Endodermal cell (in vitro differentiated cells): ENCODE measurements at regions not wholly inside any gene's neighbourhood (a gene's known extent, or its start where the extent isn't known, plus 50 kb on each side); places are given as distances from the start of the nearest gene placed in this dataset.

ENCODE experiments used
- DNase-seq: peaks from one replicate; pipeline ENCODE4 v3.0.0-alpha.2; 2017
- H3K27ac ChIP-seq: 2 replicates; pipeline ENCODE4 v1.5.1; 2013; ENCODE audit warnings: mild to moderate bottlenecking, low read depth, low read length, moderate library complexity
- H3K27me3 ChIP-seq: 2 replicates; pipeline ENCODE4 v1.6.1; 2013; ENCODE audit warnings: mild to moderate bottlenecking, low read length, moderate library complexity; ENCODE audit not compliant: insufficient read depth, control insufficient read depth, poor library complexity, severe bottlenecking
- H3K36me3 ChIP-seq: 2 replicates; pipeline ENCODE4 v1.7.0; 2013; ENCODE audit warnings: mild to moderate bottlenecking, low read length, moderate library complexity; ENCODE audit not compliant: control insufficient read depth, insufficient read depth
- H3K4me1 ChIP-seq: one replicate; pipeline ENCODE4 v1.7.0; 2013; ENCODE audit warnings: low read length; ENCODE audit not compliant: control insufficient read depth, insufficient read depth
- H3K4me3 ChIP-seq: 2 replicates; pipeline ENCODE4 v1.5.1; 2013; ENCODE audit warnings: mild to moderate bottlenecking, low read length, moderate library complexity
- H3K9ac ChIP-seq: 2 replicates; pipeline ENCODE4 v1.6.1; 2013; ENCODE audit warnings: mild to moderate bottlenecking, low read length, moderate library complexity; ENCODE audit not compliant: poor library complexity, severe bottlenecking; ENCODE audit errors: extremely low read depth
- H3K9me3 ChIP-seq: 2 replicates; pipeline ENCODE4 v1.6.1; 2013; ENCODE audit warnings: mild to moderate bottlenecking, low read length, moderate library complexity; ENCODE audit not compliant: control insufficient read depth
- H3K27ac Mint-ChIP-seq: 2 replicates; pipeline ENCODE4 v1.8.0; 2020; ENCODE audit warnings: mixed read lengths
- H3K27me3 Mint-ChIP-seq: 2 replicates; pipeline ENCODE4 v1.8.0; 2021; ENCODE audit warnings: mild to moderate bottlenecking, mixed read lengths; ENCODE audit not compliant: insufficient read depth
- H3K36me3 Mint-ChIP-seq: 2 replicates; pipeline ENCODE4 v1.8.0; 2020; ENCODE audit warnings: low read depth, mixed read lengths
- H3K4me1 Mint-ChIP-seq: 2 replicates; pipeline ENCODE4 v1.8.0; 2020; ENCODE audit warnings: mixed read lengths
- H3K4me3 Mint-ChIP-seq: 2 replicates; pipeline ENCODE4 v1.8.0; 2020; ENCODE audit warnings: mild to moderate bottlenecking, moderate library complexity, mixed read lengths
- H3K9me3 Mint-ChIP-seq: 2 replicates; pipeline ENCODE4 v1.8.0; 2020; ENCODE audit warnings: mild to moderate bottlenecking, mixed read lengths
- CTCF ChIP-seq: fragments of 200-600 bp; sonication (generic); conservative IDR thresholded peaks from 2 replicates; pipeline ENCODE4 v1.5.0; 2021; ENCODE audit warnings: antibody characterized with exemption, mild to moderate bottlenecking
- WGBS, 2 experiments: methylation state at CpG; one replicate each; pipeline versions ENCODE4 v1.1.5 to v1.1.7; 2013; ENCODE audit warnings: missing lambda C conversion rate in 2 of 2, mixed read lengths in 1 of 2; ENCODE audit not compliant: insufficient coverage in 1 of 2, insufficient read length in 1 of 2; 5-methylcytosine and 5-hydroxymethylcytosine counted together

GRCh38 chr22:27476729-27477128, 324.8 kb downstream of the MN1 start:
- WGBS, 2 experiments = 50 to 76% methylated on average over 4 to 8 of the region's 8 CpGs
- no peaks in the 10 kb centered on the region for H3K9me3 ChIP-seq
- H3K4me1 Mint-ChIP-seq = peaks cover 24% of the 10 kb centered on the region
- no peak overlapping the region for H3K4me3 Mint-ChIP-seq
- TF ChIP-seq CTCF = no peak
- H3K4me3 ChIP-seq = no peak overlapping the region
- H3K9ac ChIP-seq = no peak overlapping the region
- no peaks in the 10 kb centered on the region for H3K27me3 ChIP-seq
- H3K4me1 ChIP-seq = peaks cover 9% of the 10 kb centered on the region
- H3K36me3 Mint-ChIP-seq = no peaks in the 10 kb centered on the region
- H3K36me3 ChIP-seq = no peaks in the 10 kb centered on the region
- no peaks in the 10 kb centered on the region for H3K9me3 Mint-ChIP-seq
- H3K27ac Mint-ChIP-seq = peak overlapping the region; percentile 57
- no peak for DNase-seq
- H3K27me3 Mint-ChIP-seq = peaks cover 41% of the 10 kb centered on the region
- H3K27ac ChIP-seq = peak overlapping the region; percentile 2

- H3K9ac ChIP-seq = no peak overlapping the region
- no peak overlapping the region for H3K4me3 ChIP-seq
- Mint-ChIP-seq H3K27ac (no peak overlapping the region), H3K36me3 (no peaks in the 10 kb centered on the region), H3K4me3 (no peak overlapping the region), H3K4me1 (peaks cover 24% of the 10 kb centered on the region), H3K27me3 (peaks cover 41% of the 10 kb centered on the region), H3K9me3 (no peaks in the 10 kb centered on the region)
- H3K27ac ChIP-seq = no peak overlapping the region
- no peaks in the 10 kb centered on the region for H3K9me3 ChIP-seq
- H3K36me3 ChIP-seq = no peaks in the 10 kb centered on the region
- WGBS, 2 experiments = 88 to 95% methylated on average over 3 to 7 of the region's 7 CpGs
- TF ChIP-seq CTCF = no peak
- no peaks in the 10 kb centered on the region for H3K27me3 ChIP-seq
- H3K4me1 ChIP-seq = peaks cover 9% of the 10 kb centered on the region
- DNase-seq = no peak
Observed at GRCh38 chr22:27477171-27477570, 324.4 kb downstream of the MN1 start.

GRCh38 chr22:27480487-27480886, 321.1 kb downstream of the MN1 start:
- H3K4me3 ChIP-seq = no peak overlapping the region
- H3K9ac ChIP-seq = no peak overlapping the region
- H3K36me3 ChIP-seq = no peaks in the 10 kb centered on the region
- TF ChIP-seq CTCF = no peak
- no peaks in the 10 kb centered on the region for H3K36me3 Mint-ChIP-seq
- H3K4me1 Mint-ChIP-seq = peaks cover 16% of the 10 kb centered on the region
- no peaks in the 10 kb centered on the region for H3K9me3 Mint-ChIP-seq
- H3K9me3 ChIP-seq = no peaks in the 10 kb centered on the region
- no peak for DNase-seq
- peaks cover 7% of the 10 kb centered on the region for H3K4me1 ChIP-seq
- WGBS, 2 experiments = 37 to 61% methylated on average over 8 to 9 of the region's 9 CpGs
- H3K27me3 Mint-ChIP-seq = peaks cover 29% of the 10 kb centered on the region
- H3K4me3 Mint-ChIP-seq = no peak overlapping the region
- H3K27ac Mint-ChIP-seq = no peak overlapping the region
- no peaks in the 10 kb centered on the region for H3K27me3 ChIP-seq
- peak overlapping the region; percentile 94 for H3K27ac ChIP-seq
